ENCODE measurements at regions not wholly inside any gene's neighbourhood (a gene's known extent, or its start where the extent isn't known, plus 50 kb on each side); places are given as distances from the start of the nearest gene placed in this dataset.

DNA sequence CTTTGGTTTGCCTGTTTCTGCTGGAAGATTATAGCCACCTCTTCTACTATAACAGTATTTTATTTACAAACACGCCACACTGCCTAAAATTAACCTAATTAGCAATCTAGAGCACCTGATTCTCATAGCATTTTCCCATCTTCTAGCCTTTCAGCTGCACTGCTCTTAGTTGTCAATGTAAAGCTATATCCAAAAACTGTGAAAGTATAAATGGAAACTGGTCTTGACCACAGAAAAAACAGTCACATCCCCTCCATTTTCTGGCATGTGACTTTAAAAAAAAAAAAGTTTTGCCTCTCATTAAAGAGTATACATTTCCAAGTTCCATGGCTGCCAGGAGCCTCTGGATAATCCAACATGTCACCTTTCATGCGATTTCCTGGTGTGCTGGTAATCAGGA lies 287.8 kb downstream of the DTWD2 start:
- TF ChIP-seq, protein P1, sequence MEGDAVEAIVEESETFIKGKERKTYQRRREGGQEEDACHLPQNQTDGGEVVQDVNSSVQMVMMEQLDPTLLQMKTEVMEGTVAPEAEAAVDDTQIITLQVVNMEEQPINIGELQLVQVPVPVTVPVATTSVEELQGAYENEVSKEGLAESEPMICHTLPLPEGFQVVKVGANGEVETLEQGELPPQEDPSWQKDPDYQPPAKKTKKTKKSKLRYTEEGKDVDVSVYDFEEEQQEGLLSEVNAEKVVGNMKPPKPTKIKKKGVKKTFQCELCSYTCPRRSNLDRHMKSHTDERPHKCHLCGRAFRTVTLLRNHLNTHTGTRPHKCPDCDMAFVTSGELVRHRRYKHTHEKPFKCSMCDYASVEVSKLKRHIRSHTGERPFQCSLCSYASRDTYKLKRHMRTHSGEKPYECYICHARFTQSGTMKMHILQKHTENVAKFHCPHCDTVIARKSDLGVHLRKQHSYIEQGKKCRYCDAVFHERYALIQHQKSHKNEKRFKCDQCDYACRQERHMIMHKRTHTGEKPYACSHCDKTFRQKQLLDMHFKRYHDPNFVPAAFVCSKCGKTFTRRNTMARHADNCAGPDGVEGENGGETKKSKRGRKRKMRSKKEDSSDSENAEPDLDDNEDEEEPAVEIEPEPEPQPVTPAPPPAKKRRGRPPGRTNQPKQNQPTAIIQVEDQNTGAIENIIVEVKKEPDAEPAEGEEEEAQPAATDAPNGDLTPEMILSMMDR (IDR thresholded peaks at IDR 0.05), result no peak
- TF ChIP-seq ZFX (IDR thresholded peaks at IDR 0.05; ENCODE audit: borderline replicate concordance), result no peak

Measured in 22Rv1 (cell line).